GM19372 (cell line): ENCODE measurements at regions not wholly inside any gene's neighbourhood (a gene's known extent, or its start where the extent isn't known, plus 50 kb on each side); places are given as distances from the start of the nearest gene placed in this dataset.
"Not testable (repeated sequence)": the region's sequence is repeated elsewhere in the genome, so short reads cannot be mapped to it uniquely, and the experiment has no call there.

Source experiments
- ATAC-seq: cut with Tn5 transposase; IDR thresholded peaks from one replicate; pipeline ENCODE4 v1.9.1; 2021; ENCODE audit warnings: mild to moderate bottlenecking, low read depth, moderate library complexity; ENCODE audit not compliant: unreplicated experiment

DNA sequence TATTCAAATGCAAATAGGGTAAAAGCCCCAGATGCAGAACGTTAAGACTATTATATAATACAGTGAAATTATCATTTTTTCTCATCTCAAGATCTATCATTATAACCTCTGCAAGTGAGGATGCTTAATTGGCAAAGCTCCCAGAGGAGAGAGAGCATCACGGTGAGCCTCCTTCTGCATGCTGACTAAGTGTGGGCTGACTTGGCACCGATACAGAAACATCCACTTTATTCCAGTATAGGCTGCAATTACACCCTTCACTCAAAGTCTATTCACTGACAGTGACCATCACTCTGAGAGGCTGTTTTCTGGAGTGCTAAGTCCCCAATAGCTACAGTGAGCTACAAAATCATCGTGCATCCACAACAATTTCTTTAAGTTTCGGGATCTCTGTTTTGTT lies 171.1 kb upstream of the NBPF9 start:
- ATAC-seq, result not testable (repeated sequence)

DNA sequence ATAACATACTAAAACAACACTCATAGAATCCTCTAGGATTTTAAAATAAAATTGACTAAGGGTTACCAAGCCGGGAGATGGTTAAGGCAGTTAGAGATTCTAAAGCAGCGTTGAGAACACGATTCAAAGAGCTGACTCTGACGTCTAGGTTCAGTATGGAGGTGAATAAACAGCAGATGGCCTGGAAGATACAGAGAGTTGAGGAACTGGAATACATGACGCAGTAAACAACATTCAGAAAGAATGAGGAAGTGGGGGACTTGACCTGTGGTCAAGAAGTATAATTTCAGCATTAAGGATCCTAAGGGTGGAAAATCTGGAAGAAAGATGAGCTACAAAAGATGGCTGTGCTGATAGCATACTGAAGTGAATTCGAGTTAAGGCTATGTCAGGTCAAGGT lies 172.5 kb upstream of the NBPF9 start:
- not testable (repeated sequence) for ATAC-seq

DNA sequence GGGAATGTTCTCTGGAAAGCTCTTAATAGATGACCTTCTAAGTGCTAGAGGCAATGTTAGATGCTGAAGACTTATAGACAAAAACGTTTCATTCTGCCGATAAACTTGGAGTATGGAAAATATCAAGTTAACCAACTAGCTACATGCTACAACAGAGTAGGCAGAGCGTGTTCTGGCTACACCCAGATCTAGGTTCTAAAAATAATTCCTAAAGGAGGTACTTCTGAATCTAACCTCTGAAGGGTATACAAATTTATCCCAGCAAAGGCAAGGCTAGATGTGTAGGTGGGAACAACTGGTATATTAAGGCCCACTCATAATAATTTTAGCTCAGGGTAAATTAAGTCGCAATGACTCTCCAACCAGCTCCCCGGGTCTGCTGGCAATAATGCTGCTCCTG lies 173.1 kb upstream of the NBPF9 start:
- not testable (repeated sequence) for ATAC-seq

DNA sequence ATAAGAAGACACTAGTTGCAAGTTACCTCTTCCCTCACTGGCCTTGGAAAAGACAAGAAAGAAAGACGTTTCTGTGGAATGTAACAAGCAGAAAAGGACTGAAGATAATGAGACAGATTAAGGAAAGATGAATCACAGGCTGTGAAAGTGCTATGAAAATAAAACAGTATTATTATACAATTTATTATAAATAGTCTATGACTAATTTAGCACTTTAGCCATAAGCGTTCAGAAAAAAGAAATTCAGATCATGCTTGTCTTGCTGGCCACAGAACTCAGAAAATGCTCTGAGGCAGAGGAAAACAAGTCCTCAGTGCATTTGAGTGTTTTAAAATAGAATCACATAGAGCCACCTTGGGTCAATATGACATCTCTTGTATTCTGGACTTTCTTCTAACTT lies 174.8 kb upstream of the NBPF9 start:
- not testable (repeated sequence) for ATAC-seq

DNA sequence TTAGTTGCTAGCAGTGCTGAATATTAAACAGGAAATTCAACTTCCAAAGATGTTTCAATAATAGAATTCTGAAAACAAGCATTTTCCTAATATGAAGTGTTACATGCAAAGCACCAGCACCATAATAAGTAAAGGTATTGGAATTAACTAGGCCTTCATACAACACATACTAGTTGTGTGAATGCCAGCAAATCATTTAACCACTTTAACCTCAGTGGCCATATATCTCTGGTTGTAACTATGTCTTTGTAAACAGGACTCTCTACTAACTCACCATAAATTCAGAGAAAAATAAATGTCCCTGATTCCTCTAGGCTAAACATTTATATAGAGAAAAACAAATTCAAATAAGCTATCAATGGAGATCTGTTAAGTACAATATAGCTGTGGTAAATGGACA lies 175.7 kb upstream of the NBPF9 start:
- not testable (repeated sequence) for ATAC-seq

DNA sequence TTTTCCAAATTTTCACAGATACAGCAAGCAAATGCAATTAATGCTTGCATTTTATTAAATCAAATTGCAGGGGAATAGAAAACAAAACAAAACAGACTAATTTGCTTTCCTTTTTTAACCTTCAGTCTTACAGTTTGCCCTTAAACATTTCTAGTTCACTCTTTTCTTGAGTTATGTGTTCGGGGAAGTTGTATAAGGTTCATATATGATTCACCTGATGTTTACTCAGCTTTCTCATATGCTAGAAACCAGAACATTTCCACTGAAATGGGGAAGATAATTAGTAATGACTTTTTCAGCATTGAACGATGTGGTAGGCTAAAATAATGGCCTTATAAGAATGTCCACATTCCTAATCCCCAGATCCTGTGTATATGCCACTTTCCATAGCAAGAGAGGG lies 176.2 kb upstream of the NBPF9 start:
- ATAC-seq, result not testable (repeated sequence)

DNA sequence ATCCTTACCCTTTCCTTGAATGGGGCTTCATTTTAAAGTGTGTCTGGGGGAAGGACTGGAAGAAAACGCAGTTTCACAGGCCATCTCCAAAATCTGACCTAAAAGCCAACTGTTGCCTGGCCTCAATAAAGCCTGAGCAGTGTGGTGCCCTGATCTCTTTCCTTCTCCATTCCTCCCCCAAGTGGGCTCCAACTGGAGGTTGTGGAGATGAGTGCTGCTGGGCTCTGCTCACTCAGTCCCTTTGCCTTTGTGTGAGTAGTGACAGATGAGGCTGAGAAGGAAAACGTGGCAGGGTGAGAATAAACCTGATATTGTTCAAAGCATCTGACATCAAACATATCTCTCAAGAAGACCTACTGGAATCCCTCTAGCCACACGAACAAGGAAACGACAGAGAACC lies 181.4 kb upstream of the NBPF9 start:
- ATAC-seq, result not testable (repeated sequence)

DNA sequence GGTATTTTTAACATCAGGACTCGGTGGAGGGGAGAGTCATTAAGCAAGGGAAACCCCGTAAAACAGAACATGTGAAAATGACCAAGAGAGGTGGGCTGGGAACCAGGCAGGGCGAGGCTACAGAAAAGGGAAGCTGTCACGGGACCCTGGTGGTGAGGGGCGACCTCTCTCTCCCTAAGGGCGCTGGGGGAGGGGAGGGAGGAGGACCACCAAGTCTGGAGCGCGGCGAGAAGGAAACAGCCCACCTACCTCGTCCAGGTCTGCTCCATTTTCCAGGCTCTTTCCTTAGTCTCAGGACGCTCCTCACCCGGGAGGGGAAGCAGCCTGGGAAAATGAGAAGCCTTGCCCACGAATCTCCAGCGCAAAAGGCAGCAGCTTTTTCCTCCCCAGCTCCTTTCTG lies 181.9 kb upstream of the NBPF9 start:
- not testable (repeated sequence) for ATAC-seq

DNA sequence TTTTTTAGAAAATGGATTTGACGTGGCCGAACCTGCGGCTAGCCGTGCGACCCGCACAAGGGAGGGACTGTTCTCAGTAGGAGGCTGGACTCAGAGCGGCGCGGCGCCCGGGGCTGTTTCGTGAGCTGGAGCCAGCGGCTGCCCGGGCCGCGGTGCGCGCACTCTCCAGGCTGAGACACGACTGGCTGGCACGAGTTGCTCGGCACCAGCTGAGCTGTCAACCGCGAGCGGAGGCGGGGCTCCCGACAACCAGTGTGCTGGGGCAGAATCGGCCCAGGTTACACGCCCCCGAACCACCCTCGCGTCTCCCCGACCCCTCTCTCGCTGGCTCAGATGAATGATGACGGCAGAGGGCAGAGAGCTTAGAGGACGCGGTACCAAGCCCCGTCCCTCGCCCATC lies 182.3 kb upstream of the NBPF9 start:
- ATAC-seq, result not testable (repeated sequence)

DNA sequence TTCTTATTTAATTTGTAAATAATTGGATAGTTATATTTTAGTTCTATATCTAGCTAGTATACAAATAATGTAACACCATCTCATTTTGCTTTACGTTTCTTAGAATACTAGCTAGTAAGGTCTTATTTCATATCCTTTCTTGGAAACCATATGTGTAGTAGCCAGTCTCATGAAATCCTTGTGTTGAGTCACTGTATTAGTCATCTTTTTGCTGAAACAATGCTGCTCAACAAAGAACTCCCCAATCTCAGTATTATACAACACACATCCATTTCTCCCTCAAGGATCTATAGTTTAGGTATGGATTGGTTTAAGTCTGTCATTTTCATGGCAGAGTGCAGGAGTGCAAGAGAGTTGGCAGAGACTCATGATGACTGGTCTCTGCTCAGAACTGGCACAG lies 185.2 kb upstream of the NBPF9 start:
- ATAC-seq, result not testable (repeated sequence)

DNA sequence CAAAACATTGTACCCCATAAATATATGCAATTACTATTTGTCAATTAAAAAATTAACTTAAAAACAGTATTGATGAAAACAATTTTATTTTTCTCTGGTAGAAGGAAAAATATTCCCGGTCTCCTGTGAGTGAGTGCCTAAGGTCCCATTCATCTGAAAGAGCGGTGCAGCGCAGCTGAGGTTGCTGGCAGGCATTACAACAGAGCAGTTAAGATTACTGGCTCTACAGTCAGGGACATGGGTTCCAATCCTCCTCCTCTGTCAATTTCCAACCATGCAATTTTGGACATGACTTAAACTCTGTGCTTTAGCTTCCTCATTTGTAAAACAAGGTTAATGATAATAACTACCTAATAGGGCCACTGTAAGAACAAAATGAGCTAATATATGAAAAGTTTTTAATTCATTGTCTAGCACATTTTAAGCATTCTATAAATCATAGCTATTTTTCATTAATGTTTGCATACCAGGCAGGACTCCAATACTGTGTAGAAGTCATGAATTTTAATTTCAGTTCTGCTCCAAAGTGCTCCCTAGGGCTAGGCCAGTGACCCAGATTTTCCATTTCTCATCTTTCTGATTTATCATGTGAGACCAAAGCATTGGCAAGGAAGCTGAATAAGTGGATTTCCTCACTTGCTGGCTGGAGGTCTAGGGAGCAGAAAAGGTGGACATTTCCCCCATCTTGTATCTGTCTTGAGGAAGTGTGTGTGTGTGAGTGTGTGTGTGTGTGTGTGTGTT lies 174.2 kb upstream of the NBPF19 start:
- not testable (repeated sequence) for ATAC-seq

DNA sequence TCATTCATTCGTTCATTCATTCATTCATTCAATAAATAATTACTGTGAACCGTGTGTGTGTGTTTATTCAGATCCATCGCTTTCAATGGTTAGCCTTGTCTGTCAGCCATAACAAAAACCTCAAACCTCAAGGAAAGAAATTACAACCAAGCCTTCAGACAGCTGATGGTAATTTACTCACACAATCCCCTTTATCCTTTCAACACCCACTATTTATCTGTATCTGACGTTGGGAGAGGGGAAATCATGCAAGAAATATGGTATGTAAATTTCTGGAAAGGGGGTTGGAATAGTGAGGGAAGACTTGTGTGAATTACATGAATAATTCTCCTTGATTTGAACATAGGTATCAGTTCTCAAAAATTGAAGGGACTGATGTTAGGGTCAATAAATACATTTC lies 173.6 kb upstream of the NBPF19 start:
- not testable (repeated sequence) for ATAC-seq

DNA sequence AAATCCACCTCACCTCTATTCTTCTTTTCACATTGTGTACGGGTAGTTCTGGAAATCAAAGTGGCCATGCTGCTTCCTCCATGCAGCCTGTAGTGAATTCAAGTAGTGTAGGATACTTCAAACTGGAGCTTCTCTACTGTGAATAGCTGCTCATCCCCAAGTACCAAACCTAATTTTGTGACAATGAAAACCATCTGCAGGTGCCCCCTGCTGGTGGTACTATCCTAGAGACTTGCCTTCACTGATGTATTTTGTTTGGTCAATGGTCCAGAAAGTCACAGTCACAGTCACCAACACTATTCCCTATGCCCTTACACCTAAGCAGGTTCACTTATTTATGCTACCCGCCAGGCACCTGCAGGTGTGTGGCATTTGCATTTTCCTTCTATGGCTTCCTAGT lies 170.0 kb upstream of the NBPF19 start:
- ATAC-seq, result not testable (repeated sequence)

DNA sequence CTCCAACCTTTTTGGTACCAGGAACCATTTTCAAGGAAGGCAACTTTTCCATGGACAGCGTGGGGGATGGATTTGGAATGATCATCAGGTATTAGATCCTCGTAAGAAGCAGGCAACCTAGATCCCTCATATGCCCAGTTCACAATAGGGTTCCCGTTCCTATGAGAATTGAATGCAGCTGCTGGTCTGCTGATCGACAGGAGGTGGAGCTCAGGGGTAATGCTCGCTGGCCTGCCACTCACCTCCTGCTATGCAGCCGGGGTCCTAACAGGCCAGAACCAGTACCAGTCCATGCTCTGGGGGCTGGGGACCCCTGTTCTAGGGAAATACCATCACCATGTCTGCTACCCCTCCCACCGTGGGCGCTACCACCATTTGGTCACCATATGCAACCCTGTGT lies 167.2 kb upstream of the NBPF19 start:
- not testable (repeated sequence) for ATAC-seq

DNA sequence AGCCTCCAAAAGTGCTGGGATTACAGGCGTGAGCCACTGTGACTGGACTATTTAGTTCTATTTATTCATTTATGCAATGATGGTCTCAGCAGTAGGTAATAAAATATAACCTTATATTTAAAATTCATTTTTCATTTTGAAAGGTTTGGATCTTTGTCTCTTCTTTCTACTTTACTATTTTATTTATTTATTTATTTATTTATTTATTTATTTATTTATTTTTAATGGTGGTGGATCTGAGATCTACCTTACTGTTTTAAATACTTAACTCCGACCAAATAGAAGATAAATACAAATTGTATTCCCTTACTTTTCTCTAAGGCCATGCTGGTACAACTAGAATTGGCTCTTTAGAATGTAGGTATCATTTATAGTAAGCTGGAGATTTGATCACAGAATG lies 159.9 kb upstream of the NBPF19 start:
- ATAC-seq, result not testable (repeated sequence)

DNA sequence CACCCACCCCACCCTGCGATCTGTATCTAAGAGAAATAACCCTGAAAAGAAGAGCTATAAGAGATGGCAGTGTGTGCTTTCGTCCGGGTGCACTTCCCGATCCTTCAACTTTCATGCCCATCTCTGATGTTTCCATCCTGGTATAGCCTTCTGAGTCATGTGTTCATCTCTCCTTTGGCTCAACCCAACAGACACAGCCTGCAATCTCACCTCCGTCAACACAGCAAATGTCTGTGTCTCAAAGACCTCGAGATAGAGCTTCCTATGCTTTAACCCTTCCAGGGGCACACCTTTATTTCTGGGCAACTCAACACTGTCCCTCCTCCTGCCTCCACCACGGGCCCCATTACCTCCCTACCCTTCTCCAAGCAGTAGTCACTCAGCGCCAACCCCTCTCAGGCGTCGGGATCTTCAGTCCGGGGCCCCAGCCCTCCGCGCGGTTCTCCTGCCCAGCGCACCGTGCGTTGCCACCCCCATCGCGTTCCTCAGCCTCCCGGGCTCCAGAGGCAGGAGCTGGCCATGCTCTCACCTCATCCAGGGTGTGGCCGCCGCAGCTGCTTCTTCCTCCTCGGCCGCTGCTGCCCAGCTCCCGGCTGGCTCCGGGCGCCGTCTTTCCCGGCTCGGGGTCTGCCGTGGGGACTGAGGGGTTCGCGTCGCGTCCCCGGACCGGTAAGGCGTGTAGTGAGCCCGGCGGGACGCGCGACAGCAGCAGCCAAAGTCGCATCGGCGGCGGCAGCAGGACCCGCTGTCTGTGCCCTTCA lies 153.7 kb upstream of the NBPF19 start:
- ATAC-seq, result not testable (repeated sequence)

DNA sequence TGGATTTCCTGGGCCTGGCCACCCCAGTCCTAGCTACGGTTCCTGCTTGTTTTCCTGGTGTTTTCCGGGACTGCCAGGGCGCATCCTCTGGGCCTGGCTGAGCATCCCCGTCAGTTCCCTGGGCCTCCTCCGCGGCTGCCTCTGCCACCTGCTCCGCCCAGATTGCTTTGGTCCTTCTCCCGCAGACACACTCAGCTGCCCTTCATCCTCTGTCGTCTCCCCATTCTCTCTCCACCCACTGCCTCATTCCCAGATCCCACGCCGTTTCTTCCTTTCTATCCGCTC lies 153.2 kb upstream of the NBPF19 start:
- not testable (repeated sequence) for ATAC-seq

DNA sequence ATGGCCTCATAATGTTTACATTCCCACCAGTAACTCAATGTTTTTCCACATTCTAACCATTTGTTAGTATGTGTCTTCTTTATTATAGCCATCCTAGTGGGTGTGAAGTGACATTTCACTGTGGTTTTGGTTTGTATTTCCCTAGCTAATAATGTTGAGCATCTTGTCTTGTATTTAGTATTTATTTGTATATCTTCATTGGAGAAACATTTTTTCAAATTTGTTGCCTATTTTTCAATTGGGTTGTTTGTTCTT lies 144.8 kb upstream of the NBPF19 start:
- not testable (repeated sequence) for ATAC-seq

DNA sequence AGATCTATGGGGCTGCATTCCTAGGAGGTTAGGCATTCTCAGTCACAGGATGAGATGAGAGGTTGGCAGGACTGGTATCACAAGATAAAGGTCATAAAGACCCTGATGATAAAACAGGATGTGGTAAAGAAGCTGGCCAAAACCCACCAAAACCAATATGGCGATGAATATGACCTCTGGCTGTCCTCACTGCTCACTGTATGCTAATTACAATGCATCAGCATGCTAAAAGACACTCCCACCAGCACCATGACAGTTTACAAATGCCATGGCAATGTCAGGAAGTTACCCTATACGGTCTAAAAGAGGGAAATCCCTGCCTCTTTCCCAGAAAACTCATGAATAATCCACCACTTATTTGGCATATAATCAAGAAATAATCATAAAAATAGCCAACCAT lies 138.8 kb upstream of the NBPF19 start:
- ATAC-seq, result not testable (repeated sequence)

DNA sequence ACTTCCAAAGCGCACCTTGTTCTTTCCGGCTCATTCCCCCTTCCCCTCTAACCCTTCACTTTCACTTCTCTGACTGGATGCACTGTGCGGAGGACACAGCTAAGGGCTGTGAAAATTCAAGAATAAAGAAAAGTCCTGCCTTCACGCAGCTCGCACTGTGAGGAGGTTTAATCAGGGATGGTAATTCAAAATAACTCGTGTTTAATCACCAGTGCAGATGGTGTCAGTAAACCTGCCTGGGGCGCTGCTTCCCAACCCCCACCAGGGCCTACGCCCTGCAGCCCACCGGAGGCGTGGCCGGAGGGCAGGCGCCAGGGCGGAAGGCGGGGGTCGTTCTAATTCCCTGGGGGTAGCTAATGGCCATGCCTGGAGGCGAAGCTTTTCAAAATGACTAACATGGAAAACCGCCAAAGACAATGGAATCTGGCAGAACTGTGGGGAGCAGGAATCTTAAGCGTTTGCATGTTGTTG lies 136.6 kb upstream of the NBPF19 start:
- ATAC-seq, result not testable (repeated sequence)

DNA sequence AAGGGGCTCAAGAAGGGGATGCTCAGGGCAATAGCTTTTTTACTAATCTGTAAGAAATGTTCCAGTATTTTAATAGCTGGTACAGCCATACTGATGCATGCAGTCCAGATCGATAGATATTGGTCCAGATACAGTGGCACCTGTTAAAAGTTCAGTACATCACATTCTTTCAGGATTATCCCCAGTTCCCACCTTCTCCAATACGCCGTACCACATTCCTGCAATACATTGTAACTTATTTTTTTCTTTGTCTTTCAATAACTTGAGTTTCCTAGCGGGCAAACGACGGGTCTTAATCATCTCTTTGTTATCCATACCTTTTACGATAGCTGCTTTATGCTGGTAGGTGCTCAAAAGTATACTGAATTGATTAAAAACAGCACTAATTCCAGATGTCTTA lies 136.1 kb upstream of the NBPF19 start:
- not testable (repeated sequence) for ATAC-seq

DNA sequence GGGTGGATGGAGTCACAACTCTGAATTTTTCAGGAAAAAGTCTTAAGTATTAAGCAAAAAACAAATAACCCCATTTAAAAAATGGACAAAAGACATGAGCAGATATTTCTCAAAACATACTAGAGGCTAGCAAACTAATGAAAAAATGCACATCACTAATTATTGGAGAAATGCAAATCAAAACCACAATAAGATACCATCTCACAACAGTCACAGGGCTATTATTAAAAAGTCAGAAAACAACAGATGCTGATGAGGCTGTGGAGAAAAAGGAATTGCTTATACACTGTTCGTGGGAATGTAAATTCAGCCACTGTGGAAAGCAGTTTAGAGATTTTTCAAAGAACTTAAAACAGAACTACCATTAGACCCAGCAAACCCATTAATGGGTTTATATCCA lies 125.4 kb upstream of the NBPF19 start:
- ATAC-seq, result not testable (repeated sequence)
